Karpas-422 (cell line): ENCODE measurements at regions not wholly inside any gene's neighbourhood (a gene's known extent, or its start where the extent isn't known, plus 50 kb on each side); places are given as distances from the start of the nearest gene placed in this dataset.

Source experiments
- DNase-seq: peaks from one replicate; pipeline ENCODE4 v3.0.0-alpha.2; 2015
- H2AFZ ChIP-seq: fragments of 200-600 bp; sonication (generic); 2 replicates; pipeline ENCODE4 v1.6.1; 2014; ENCODE audit warnings: antibody characterized with exemption, low read length, mixed read lengths
- H3K27ac ChIP-seq: fragments of 200-600 bp; sonication (generic); 2 replicates; pipeline ENCODE4 v1.5.1; 2014; ENCODE audit warnings: mild to moderate bottlenecking, low read length, moderate library complexity
- H3K27me3 ChIP-seq: fragments of 200-600 bp; sonication (generic); 2 replicates; pipeline ENCODE4 v1.6.1; 2014; ENCODE audit warnings: low read length, mixed read lengths
- H3K36me3 ChIP-seq: fragments of 200-600 bp; sonication (generic); 2 replicates; pipeline ENCODE4 v1.6.1; 2014; ENCODE audit warnings: low read length, mixed read lengths; ENCODE audit not compliant: insufficient read depth
- H3K4me1 ChIP-seq: fragments of 200-600 bp; sonication (generic); 2 replicates; pipeline ENCODE4 v1.6.1; 2014; ENCODE audit warnings: mild to moderate bottlenecking, low read length, mixed read lengths
- H3K4me2 ChIP-seq: fragments of 200-600 bp; sonication (generic); 2 replicates; pipeline ENCODE4 v1.6.1; 2014; ENCODE audit warnings: low read length, low read depth, mild to moderate bottlenecking; ENCODE audit not compliant: poor library complexity, severe bottlenecking
- H3K4me3 ChIP-seq: fragments of 200-600 bp; sonication (generic); 2 replicates; pipeline ENCODE4 v1.5.1; 2014; ENCODE audit warnings: mild to moderate bottlenecking, antibody characterized with exemption, low read length, mixed read lengths
- H3K79me2 ChIP-seq: fragments of 200-600 bp; sonication (generic); 2 replicates; pipeline ENCODE4 v1.6.1; 2014; ENCODE audit warnings: mild to moderate bottlenecking, low read length, mixed read lengths
- H3K9ac ChIP-seq: fragments of 200-600 bp; sonication (generic); 2 replicates; pipeline ENCODE4 v1.6.0; 2014; ENCODE audit warnings: low read length
- H3K9me2 ChIP-seq: fragments of 200-600 bp; sonication (generic), shearing (Covaris generic); replicated peaks from 2 replicates; pipeline ENCODE4 v1.6.0; 2014; ENCODE audit warnings: mild to moderate bottlenecking, low read length, moderate library complexity; ENCODE audit not compliant: insufficient read depth
- H3K9me3 ChIP-seq: fragments of 300-700, 200-600 bp; sonication (generic); 2 replicates; pipeline ENCODE4 v1.6.1; 2014; ENCODE audit warnings: low read length, mixed read lengths
- H4K20me1 ChIP-seq: fragments of 200-600 bp; sonication (generic); 2 replicates; pipeline ENCODE4 v1.6.1; 2014; ENCODE audit warnings: mild to moderate bottlenecking, antibody characterized with exemption, low read length, low read depth; ENCODE audit not compliant: insufficient read depth

DNA sequence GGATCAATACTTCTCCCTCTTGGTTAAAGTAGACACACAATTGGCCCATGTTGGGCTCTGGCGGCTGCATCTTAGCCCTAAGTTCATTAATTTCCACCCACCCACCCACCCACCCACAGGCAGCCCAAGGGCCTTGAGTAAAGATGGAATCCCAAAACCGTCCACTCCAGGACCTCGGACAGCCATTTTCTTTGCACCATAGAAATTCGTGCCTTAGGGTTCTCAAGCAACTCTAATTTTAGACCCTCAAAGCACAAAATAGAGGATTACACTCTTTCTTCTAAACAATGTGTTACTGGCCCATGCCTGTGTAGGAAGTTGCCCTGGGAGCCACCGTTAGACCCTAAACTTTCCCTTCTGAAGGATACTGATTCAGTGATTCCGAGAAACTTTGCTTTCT is 568.5 kb downstream of the IRX1 start:
- H3K4me2 ChIP-seq: no peak overlapping the region
- no peaks in the 10 kb centered on the region for H4K20me1 ChIP-seq
- no peaks in the 10 kb centered on the region for H3K9me2 ChIP-seq
- peaks cover 18% of the 10 kb centered on the region for H3K9me3 ChIP-seq
- no peak overlapping the region for H3K27ac ChIP-seq
- H2AFZ ChIP-seq: no peak overlapping the region
- H3K4me3 ChIP-seq: no peak overlapping the region
- H3K27me3 ChIP-seq: no peaks in the 10 kb centered on the region
- H3K79me2 ChIP-seq: no peaks in the 10 kb centered on the region
- H3K36me3 ChIP-seq: no peaks in the 10 kb centered on the region
- no peak overlapping the region for H3K9ac ChIP-seq
- DNase-seq: no peak
- no peaks in the 10 kb centered on the region for H3K4me1 ChIP-seq

DNA sequence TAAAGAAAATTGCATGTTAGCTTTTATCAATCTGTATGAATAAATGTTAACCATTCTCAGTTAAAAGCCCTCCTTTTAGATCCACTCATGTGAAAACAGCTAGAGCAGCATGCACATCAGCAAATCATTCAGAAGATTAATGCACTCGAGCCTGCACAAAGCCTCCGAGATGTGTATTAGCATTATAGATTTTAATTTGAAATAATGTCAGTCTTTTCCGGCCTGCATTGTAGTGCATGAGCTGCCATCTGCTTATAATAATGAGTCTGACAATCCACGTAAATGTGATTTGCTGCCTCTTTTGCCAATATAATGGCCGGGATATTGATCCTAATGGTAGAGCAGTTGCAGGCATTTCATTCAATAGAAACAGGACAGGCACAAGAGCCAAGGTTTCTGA is 585.1 kb downstream of the IRX1 start:
- Histone ChIP-seq H3K79me2 (no peaks in the 10 kb centered on the region), H3K9me2 (no peaks in the 10 kb centered on the region), H3K27ac (no peak overlapping the region), H2AFZ (no peak overlapping the region), H3K4me1 (no peaks in the 10 kb centered on the region), H3K27me3 (no peaks in the 10 kb centered on the region), H3K36me3 (no peaks in the 10 kb centered on the region), H3K9me3 (peaks cover 29% of the 10 kb centered on the region), H3K4me2 (no peak overlapping the region), H4K20me1 (no peaks in the 10 kb centered on the region), H3K4me3 (no peak overlapping the region), H3K9ac (no peak overlapping the region)
- no peak for DNase-seq

DNA sequence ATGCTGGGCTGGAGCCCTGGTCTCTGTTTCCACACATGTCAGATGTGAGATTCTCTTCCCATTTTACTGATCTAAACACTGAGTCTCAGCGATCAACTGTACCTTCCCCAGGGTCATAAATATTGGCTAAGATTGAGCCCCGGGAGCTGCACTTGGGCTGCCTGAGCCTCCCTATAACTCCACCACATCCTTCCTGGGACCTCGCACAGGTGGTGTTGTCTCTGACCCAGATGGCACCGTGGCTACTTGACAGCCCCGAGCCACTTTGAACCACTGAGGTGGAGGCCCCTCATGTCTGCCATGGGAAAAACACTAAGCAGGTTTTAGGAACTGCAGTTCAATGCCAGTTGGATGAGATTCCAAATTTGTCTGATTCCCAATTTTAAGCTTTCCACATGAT is 586.5 kb downstream of the IRX1 start:
- Histone ChIP-seq H3K4me1 (no peaks in the 10 kb centered on the region), H3K4me2 (no peak overlapping the region), H3K27ac (no peak overlapping the region), H2AFZ (no peak overlapping the region), H3K9ac (no peak overlapping the region), H3K36me3 (no peaks in the 10 kb centered on the region), H3K9me3 (peaks cover 37% of the 10 kb centered on the region), H4K20me1 (no peaks in the 10 kb centered on the region), H3K9me2 (no peaks in the 10 kb centered on the region), H3K27me3 (no peaks in the 10 kb centered on the region), H3K4me3 (no peak overlapping the region), H3K79me2 (no peaks in the 10 kb centered on the region)
- DNase-seq: no peak

DNA sequence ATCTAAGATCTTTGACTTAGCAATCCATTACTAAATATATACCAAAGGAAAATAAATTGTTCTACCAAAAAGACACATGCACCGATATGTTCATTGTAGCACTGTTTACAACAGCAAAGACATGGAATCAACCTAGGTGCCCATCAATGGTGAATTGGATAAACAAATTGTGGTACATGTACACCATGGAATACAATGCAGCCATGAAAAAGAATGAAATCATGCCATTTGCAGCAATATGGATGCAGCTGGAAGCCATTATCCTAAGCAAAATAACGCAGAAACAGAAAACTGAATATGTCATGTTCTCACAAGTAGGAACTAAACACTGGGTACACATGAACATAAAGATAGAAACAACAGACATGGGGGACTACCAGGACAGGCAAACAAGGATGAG is 589.5 kb downstream of the IRX1 start:
- Histone ChIP-seq H3K4me3 (no peak overlapping the region), H2AFZ (no peak overlapping the region), H3K79me2 (no peaks in the 10 kb centered on the region), H3K9me3 (peaks cover 22% of the 10 kb centered on the region), H3K27me3 (no peaks in the 10 kb centered on the region), H4K20me1 (no peaks in the 10 kb centered on the region), H3K27ac (no peak overlapping the region), H3K4me2 (no peak overlapping the region), H3K9me2 (no peaks in the 10 kb centered on the region), H3K4me1 (no peaks in the 10 kb centered on the region), H3K36me3 (no peaks in the 10 kb centered on the region), H3K9ac (no peak overlapping the region)
- no peak for DNase-seq

DNA sequence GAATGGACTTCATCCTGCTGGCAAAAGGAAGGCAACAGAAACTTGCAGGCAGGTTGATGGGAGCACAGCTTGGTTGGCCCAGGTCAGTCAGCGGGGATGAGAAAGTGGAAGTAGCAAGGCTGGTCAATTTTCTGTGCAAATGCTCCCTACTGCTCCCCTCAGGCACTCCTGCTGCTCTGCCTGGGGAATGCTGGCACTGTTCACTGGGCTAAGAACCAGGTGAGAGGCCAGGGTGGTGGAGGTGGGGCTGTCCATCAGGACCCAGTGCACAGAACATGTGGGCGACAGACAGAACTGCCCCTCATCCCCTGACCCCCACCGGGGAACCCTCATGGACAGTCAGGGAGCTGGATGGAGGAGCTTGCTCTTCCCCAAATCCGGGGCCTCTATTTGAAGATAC is 593.1 kb downstream of the IRX1 start:
- H3K4me2 ChIP-seq: no peak overlapping the region
- no peak for DNase-seq
- H2AFZ ChIP-seq: no peak overlapping the region
- H3K79me2 ChIP-seq: no peaks in the 10 kb centered on the region
- no peak overlapping the region for H3K4me3 ChIP-seq
- H3K9me3 ChIP-seq: peaks cover 12% of the 10 kb centered on the region
- no peaks in the 10 kb centered on the region for H3K36me3 ChIP-seq
- H3K4me1 ChIP-seq: no peaks in the 10 kb centered on the region
- no peak overlapping the region for H3K9ac ChIP-seq
- H3K27ac ChIP-seq: no peak overlapping the region
- H3K27me3 ChIP-seq: no peaks in the 10 kb centered on the region
- H4K20me1 ChIP-seq: no peaks in the 10 kb centered on the region
- no peaks in the 10 kb centered on the region for H3K9me2 ChIP-seq

DNA sequence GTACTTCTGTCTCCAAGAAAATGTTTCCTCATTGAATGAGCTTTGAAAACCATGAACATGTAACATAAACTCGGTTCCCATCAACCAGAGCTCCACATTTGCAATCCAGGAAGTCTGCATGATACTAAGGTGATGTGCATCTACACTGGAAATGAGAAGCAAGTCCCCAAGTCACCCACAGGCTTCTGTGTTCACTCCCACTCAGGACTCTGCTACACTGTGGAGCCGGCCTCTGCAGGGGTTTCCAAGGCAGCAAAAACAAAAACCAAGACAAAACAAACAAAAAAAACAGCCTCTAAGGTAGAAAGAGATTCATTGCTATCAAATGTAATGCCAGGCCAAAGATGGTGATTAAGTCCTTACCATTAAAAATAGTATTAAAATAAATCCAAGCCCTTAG is 593.7 kb downstream of the IRX1 start:
- Histone ChIP-seq H4K20me1 (no peaks in the 10 kb centered on the region), H3K9me3 (peaks cover 10% of the 10 kb centered on the region), H3K79me2 (no peaks in the 10 kb centered on the region), H3K27ac (no peak overlapping the region), H3K36me3 (no peaks in the 10 kb centered on the region), H3K27me3 (no peaks in the 10 kb centered on the region), H2AFZ (no peak overlapping the region), H3K4me3 (no peak overlapping the region), H3K9me2 (no peaks in the 10 kb centered on the region), H3K4me1 (no peaks in the 10 kb centered on the region), H3K9ac (no peak overlapping the region), H3K4me2 (no peak overlapping the region)
- no peak for DNase-seq

DNA sequence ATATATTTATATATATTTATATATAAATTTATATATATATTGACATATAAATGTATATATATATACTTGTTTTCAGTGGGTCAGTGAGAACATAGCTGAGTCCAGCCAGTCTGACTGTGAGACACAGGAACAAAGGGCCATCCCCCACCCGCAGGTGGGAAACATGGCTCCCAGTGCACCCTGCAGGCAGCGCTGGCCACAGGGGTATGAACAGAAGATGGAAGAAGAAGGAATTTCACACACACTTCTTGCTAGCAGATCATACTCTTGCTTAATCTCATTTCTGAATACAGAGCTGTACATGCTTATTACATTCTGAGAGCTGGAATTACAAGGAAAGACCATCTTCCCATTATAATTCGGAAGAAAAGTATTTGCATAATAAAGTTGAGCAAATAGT is 595.4 kb downstream of the IRX1 start:
- Histone ChIP-seq H3K27me3 (no peaks in the 10 kb centered on the region), H2AFZ (no peak overlapping the region), H3K36me3 (no peaks in the 10 kb centered on the region), H3K9me3 (peaks cover 5% of the 10 kb centered on the region; the same call in 1 of the 2 replicates), H4K20me1 (no peaks in the 10 kb centered on the region), H3K9ac (no peak overlapping the region), H3K27ac (no peak overlapping the region), H3K4me3 (no peak overlapping the region), H3K9me2 (no peaks in the 10 kb centered on the region), H3K4me2 (no peak overlapping the region), H3K4me1 (no peaks in the 10 kb centered on the region), H3K79me2 (no peaks in the 10 kb centered on the region)
- DNase-seq: no peak

DNA sequence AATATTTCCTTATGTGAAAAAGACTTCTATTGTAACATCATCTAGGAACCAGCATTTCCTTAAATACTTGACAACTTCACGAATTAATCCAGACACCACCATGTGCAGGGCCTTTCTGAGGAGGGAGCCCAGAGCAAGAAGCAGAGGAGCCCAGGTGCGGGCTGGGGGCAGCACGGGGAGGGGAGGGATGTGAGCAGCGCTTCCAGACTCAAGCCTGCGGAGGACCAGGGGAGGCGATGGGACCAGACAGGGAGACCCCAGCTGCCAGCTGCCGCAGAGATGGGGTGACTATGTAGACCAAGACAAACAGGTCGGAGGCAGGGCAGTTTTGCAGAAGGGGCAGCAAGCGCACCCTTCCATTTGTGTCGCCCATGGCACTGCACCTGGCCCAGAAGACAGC is 596.1 kb downstream of the IRX1 start:
- Histone ChIP-seq H3K79me2 (no peaks in the 10 kb centered on the region), H2AFZ (no peak overlapping the region), H3K9me2 (no peaks in the 10 kb centered on the region), H3K36me3 (no peaks in the 10 kb centered on the region), H3K27me3 (no peaks in the 10 kb centered on the region), H3K27ac (no peak overlapping the region), H4K20me1 (no peaks in the 10 kb centered on the region), H3K4me2 (no peak overlapping the region), H3K9ac (no peak overlapping the region), H3K9me3 (peaks cover 3% of the 10 kb centered on the region; the same call in 1 of the 2 replicates), H3K4me3 (no peak overlapping the region), H3K4me1 (no peaks in the 10 kb centered on the region)
- DNase-seq: no peak

DNA sequence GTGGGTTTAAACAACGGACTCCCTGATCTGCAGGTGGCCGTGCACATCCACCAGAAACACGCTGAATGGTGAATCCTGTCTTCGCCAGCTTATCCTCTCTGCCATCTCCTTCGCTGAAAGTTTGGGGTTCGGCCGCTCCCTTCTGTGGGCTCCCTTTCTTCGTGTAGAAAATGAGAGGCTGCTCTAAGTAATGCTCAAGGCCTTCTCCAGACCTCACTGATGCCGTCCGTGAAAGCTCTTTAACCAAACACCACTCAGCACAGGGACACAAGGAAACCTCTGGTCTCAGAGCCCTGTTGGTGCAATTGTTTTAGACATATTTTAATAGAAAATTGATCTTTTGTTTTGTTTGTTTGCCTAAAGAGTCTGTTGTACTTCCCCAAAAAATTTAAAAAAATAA is 596.5 kb downstream of the IRX1 start:
- Histone ChIP-seq H3K9me2 (no peaks in the 10 kb centered on the region), H3K9me3 (peaks cover 3% of the 10 kb centered on the region; the same call in 1 of the 2 replicates), H3K4me1 (no peaks in the 10 kb centered on the region), H3K4me2 (no peak overlapping the region), H2AFZ (no peak overlapping the region), H3K79me2 (no peaks in the 10 kb centered on the region), H3K27me3 (no peaks in the 10 kb centered on the region), H3K27ac (no peak overlapping the region), H3K36me3 (no peaks in the 10 kb centered on the region), H3K9ac (no peak overlapping the region), H3K4me3 (no peak overlapping the region), H4K20me1 (no peaks in the 10 kb centered on the region)
- no peak for DNase-seq
